Liver (tissue), 8 donors: ENCODE measurements at regions not wholly inside any gene's neighbourhood (a gene's known extent, or its start where the extent isn't known, plus 50 kb on each side); places are given as distances from the start of the nearest gene placed in this dataset.
"Not testable (repeated sequence)": the region's sequence is repeated elsewhere in the genome, so short reads cannot be mapped to it uniquely, and the experiment has no call there.

Experiments used
- DNase-seq: peaks from one replicate; pipeline ENCODE4 v3.0.0-alpha.2; 2017; ENCODE audit warnings: low spot score
- H3K27ac ChIP-seq, 2 donors: one replicate each; pipeline ENCODE4 v1.7.0; 2013; ENCODE audit warnings: inconsistent platforms in 2 of 2, low read length in 2 of 2, control low read depth in 1 of 2, low read depth in 1 of 2, mild to moderate bottlenecking in 1 of 2
- H3K27me3 ChIP-seq, 4 donors: one replicate each; pipeline versions ENCODE4 v1.6.1 to v1.7.0; 2013; ENCODE audit warnings: low read length in 3 of 4, inconsistent platforms in 1 of 4, mild to moderate bottlenecking in 1 of 4, moderate library complexity in 1 of 4; ENCODE audit not compliant: control insufficient read depth in 4 of 4, insufficient read depth in 4 of 4
- H3K36me3 ChIP-seq, 4 donors: one replicate each; pipeline versions ENCODE4 v1.6.1 to v1.7.0; 2013; ENCODE audit warnings: low read length in 3 of 4, mild to moderate bottlenecking in 3 of 4, low read depth in 1 of 4, moderate library complexity in 1 of 4; ENCODE audit not compliant: control insufficient read depth in 4 of 4, insufficient read depth in 3 of 4
- H3K4me1 ChIP-seq, 4 donors: one replicate each; pipeline versions ENCODE4 v1.6.1 to v1.7.0; 2013; ENCODE audit warnings: low read length in 3 of 4, mild to moderate bottlenecking in 3 of 4, moderate library complexity in 1 of 4; ENCODE audit not compliant: control insufficient read depth in 4 of 4, insufficient read depth in 4 of 4
- H3K4me3 ChIP-seq, 3 donors: one replicate each; pipeline versions ENCODE4 v1.6.1 to v1.7.0; 2013; ENCODE audit warnings: low read length in 3 of 3, control low read depth in 1 of 3, low read depth in 1 of 3, mild to moderate bottlenecking in 1 of 3
- H3K9ac ChIP-seq, 2 donors: one replicate each; pipeline ENCODE4 v1.7.0; 2013; ENCODE audit warnings: low read length in 2 of 2, mild to moderate bottlenecking in 2 of 2, moderate library complexity in 2 of 2, control low read depth in 1 of 2, low read depth in 1 of 2
- H3K9me3 ChIP-seq, 4 donors: one replicate each; pipeline versions ENCODE4 v1.6.1 to v1.7.0; 2013; ENCODE audit warnings: low read length in 3 of 4; ENCODE audit not compliant: control insufficient read depth in 4 of 4
- CTCF ChIP-seq: fragments of 150-350 bp; IDR thresholded peaks from 2 replicates; pipeline ENCODE4 v1.5.1; 2017; ENCODE audit warnings: improper control_type of control experiment, low read depth, low read length; ENCODE audit not compliant: missing input control
- EGR1 ChIP-seq, 2 donors: IDR thresholded peaks; 2 replicates each; pipeline ENCODE4 v1.6.1; 2016 to 2018; ENCODE audit warnings: antibody characterized with exemption in 2 of 2, low read depth in 2 of 2
- FOXA2 ChIP-seq: IDR thresholded peaks from 2 replicates; pipeline ENCODE4 v1.6.1; 2016; ENCODE audit warnings: antibody characterized with exemption
- GABPA ChIP-seq, 2 donors: IDR thresholded peaks in 1 of 2; conservative IDR thresholded peaks in 1 of 2; 2 replicates each; pipeline ENCODE4 v1.6.1; 2016; ENCODE audit warnings: antibody characterized with exemption in 2 of 2, mild to moderate bottlenecking in 1 of 2, moderate library complexity in 1 of 2
- HNF4A ChIP-seq, 2 donors: conservative IDR thresholded peaks; 2 replicates each; pipeline ENCODE4 v1.6.1; 2016; ENCODE audit warnings: antibody characterized with exemption in 2 of 2, mild to moderate bottlenecking in 2 of 2
- HNF4G ChIP-seq: IDR thresholded peaks from 2 replicates; pipeline ENCODE4 v1.6.1; 2016; ENCODE audit warnings: antibody characterized with exemption
- JUND ChIP-seq, 2 donors: IDR thresholded peaks; 2 replicates each; pipeline ENCODE4 v1.6.1; 2016; ENCODE audit warnings: antibody characterized with exemption in 2 of 2
- RAD21 ChIP-seq, 2 donors: IDR thresholded peaks; 2 replicates each; pipeline ENCODE4 v1.6.1; 2016; ENCODE audit warnings: antibody characterized with exemption in 2 of 2, mild to moderate bottlenecking in 2 of 2
- RXRA ChIP-seq, 2 donors: IDR thresholded peaks; 2 replicates each; pipeline ENCODE4 v1.6.1; 2017 to 2018; ENCODE audit warnings: antibody characterized with exemption in 2 of 2, mild to moderate bottlenecking in 1 of 2
- SP1 ChIP-seq: IDR thresholded peaks from 2 replicates; pipeline ENCODE4 v1.6.1; 2018; ENCODE audit warnings: antibody characterized with exemption, mild to moderate bottlenecking
- YY1 ChIP-seq: IDR thresholded peaks from 2 replicates; pipeline ENCODE4 v1.6.1; 2016; ENCODE audit warnings: antibody characterized with exemption, mild to moderate bottlenecking
- WGBS: extraction: QIAGEN DNeasy Blood & Tissue Kit; methylation state at CpG from one replicate; pipeline ENCODE4 v1.1.7; 2013; 5-methylcytosine and 5-hydroxymethylcytosine counted together
- TF ChIP-seq, protein P1 (sequence below): IDR thresholded peaks from 2 replicates; pipeline ENCODE4 v1.6.1; 2016; ENCODE audit warnings: antibody characterized with exemption
- TF ChIP-seq, protein P2 (sequence below): IDR thresholded peaks from 2 replicates; pipeline ENCODE4 v1.6.1; 2016; ENCODE audit warnings: antibody characterized with exemption
- donor health status: healthy.
- donor health status: healthy.
- donor health status: healthy.
- donor health status: healthy.
- donor health status: healthy.

- H3K27me3 ChIP-seq, result no peaks in the 10 kb centered on the region
- TF ChIP-seq RXRA (IDR thresholded peaks at IDR 0.05), result no peak
- TF ChIP-seq CTCF, result no peak
- no peak for TF ChIP-seq GABPA (IDR thresholded peaks at IDR 0.05 in 1 of 2, conservative IDR thresholded peaks at IDR 0.05 in 1 of 2)
- TF ChIP-seq HNF4A (conservative IDR thresholded peaks at IDR 0.05), result no peak
- TF ChIP-seq SP1, result no peak
- TF ChIP-seq HNF4G, result no peak
- TF ChIP-seq, protein P1, sequence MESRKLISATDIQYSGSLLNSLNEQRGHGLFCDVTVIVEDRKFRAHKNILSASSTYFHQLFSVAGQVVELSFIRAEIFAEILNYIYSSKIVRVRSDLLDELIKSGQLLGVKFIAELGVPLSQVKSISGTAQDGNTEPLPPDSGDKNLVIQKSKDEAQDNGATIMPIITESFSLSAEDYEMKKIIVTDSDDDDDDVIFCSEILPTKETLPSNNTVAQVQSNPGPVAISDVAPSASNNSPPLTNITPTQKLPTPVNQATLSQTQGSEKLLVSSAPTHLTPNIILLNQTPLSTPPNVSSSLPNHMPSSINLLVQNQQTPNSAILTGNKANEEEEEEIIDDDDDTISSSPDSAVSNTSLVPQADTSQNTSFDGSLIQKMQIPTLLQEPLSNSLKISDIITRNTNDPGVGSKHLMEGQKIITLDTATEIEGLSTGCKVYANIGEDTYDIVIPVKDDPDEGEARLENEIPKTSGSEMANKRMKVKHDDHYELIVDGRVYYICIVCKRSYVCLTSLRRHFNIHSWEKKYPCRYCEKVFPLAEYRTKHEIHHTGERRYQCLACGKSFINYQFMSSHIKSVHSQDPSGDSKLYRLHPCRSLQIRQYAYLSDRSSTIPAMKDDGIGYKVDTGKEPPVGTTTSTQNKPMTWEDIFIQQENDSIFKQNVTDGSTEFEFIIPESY, result no peak
- no peak for TF ChIP-seq EGR1 (IDR thresholded peaks at IDR 0.05; ENCODE audit: low read depth in 2 of 2)
- peaks cover 0 to 6% (median 2%) of the 10 kb centered on the region in 4 donors for H3K9me3 ChIP-seq
- H3K9ac ChIP-seq, result no peak overlapping the region
- no peak overlapping the region for H3K27ac ChIP-seq
- H3K4me3 ChIP-seq, result no peak overlapping the region
- peaks cover 0 to 2% (median 0%) of the 10 kb centered on the region in 4 donors for H3K36me3 ChIP-seq
- DNase-seq, result no peak
- no peaks in the 10 kb centered on the region for H3K4me1 ChIP-seq
Measured at GRCh38 chr5:148887123-148887881, 60.9 kb downstream of the ADRB2 start.

- not testable (repeated sequence) for H3K27ac ChIP-seq, H3K9ac ChIP-seq, H3K27me3 ChIP-seq, DNase-seq, H3K4me3 ChIP-seq, H3K4me1 ChIP-seq, H3K36me3 ChIP-seq
- 80% methylated on average over 5 of the region's 5 CpGs for WGBS
- peaks cover 1 to 14% (median 4%) of the 10 kb centered on the region in 4 donors for H3K9me3 ChIP-seq
Measured at GRCh38 chr5:148889936-148890335, 63.5 kb downstream of the ADRB2 start.

DNA sequence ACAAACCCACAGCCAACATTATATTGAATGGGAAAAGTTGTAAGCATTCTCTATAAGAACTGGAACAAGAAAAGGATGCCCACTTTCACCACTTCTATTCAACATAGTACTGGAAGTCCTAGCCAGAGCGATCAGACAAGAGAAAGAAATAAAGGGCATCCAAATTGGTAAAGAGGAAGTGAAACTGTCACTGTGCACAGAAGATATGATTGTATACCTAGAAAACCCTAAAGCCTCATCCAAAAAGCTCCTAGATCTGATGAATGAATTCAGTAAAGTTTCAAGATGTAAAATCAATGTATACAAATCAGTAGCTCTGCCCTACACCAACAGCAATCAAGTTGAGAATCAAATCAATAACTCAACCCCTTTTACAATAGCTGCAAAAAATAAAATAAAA, 69.0 kb downstream of the ADRB2 start:
- H3K27me3 ChIP-seq, H3K9ac ChIP-seq, H3K27ac ChIP-seq, DNase-seq, H3K4me1 ChIP-seq, H3K4me3 ChIP-seq, H3K36me3 ChIP-seq: not testable (repeated sequence)
- 94% methylated on average over 1 of the region's 1 CpG for WGBS
- peaks cover 0 to 18% (median 9%) of the 10 kb centered on the region in 4 donors for H3K9me3 ChIP-seq

GRCh38 chr5:148897842-148898241, 71.4 kb downstream of the ADRB2 start:
- 86% methylated on average over 9 of the region's 9 CpGs for WGBS
- Histone ChIP-seq H3K9ac (no peak overlapping the region), H3K9me3 (peaks cover 0 to 13% (median 8%) of the 10 kb centered on the region in 4 donors), H3K27ac (no peak overlapping the region), H3K4me1 (no peaks in the 10 kb centered on the region), H3K4me3 (no peak overlapping the region), H3K36me3 (no peaks in the 10 kb centered on the region), H3K27me3 (no peaks in the 10 kb centered on the region)
- TF ChIP-seq, protein P2, sequence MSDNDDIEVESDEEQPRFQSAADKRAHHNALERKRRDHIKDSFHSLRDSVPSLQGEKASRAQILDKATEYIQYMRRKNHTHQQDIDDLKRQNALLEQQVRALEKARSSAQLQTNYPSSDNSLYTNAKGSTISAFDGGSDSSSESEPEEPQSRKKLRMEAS, result no peak
- TF ChIP-seq RAD21 (IDR thresholded peaks at IDR 0.05) (no peak), JUND (IDR thresholded peaks at IDR 0.05) (no peak), YY1 (no peak), FOXA2 (no peak), HNF4A (conservative IDR thresholded peaks at IDR 0.05) (no peak)
- no peak for DNase-seq
